NCI-H524 treated with DMSO at 0.1 percent for 48 hours (cell line): ENCODE measurements at regions not wholly inside any gene's neighbourhood (a gene's known extent, or its start where the extent isn't known, plus 50 kb on each side); places are given as distances from the start of the nearest gene placed in this dataset.
"Not testable (repeated sequence)": the region's sequence is repeated elsewhere in the genome, so short reads cannot be mapped to it uniquely, and the experiment has no call there.

ENCODE experiments used
- DNase-seq: peaks from one replicate; lab custom pipeline; 2025; lab: John Stamatoyannopoulos, UW

- DNase-seq = no peak
Measured at GRCh38 chr5:118478852-118479251, 509.5 kb downstream of the DTWD2 start.

- peak; percentile 17 for DNase-seq
Measured at GRCh38 chr5:118468085-118468484, 520.3 kb downstream of the DTWD2 start.

GRCh38 chr5:118467103-118467502 lies 521.2 kb downstream of the DTWD2 start:
- no peak for DNase-seq

DNA sequence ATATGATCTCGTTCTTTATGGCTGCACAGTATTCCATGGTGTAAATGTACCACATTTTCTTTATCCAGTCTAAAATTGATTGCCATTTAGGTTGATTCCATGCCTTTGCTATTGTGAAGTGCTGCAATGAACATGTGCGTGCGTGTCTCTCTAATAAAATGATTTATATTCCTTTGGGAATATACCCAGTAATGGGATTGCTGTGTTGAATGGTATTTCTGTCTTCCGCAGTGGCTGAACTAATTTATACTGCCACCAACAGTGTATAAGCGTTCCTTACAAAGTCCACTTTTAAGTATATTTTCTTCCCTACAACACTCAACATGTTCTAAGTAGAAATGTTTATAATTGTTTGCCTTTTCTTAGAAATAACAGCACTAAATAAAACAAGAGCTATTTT lies 521.9 kb downstream of the DTWD2 start:
- DNase-seq = no peak

- DNase-seq = not testable (repeated sequence)
Measured at GRCh38 chr5:118462276-118462675, 526.1 kb downstream of the DTWD2 start.

DNA sequence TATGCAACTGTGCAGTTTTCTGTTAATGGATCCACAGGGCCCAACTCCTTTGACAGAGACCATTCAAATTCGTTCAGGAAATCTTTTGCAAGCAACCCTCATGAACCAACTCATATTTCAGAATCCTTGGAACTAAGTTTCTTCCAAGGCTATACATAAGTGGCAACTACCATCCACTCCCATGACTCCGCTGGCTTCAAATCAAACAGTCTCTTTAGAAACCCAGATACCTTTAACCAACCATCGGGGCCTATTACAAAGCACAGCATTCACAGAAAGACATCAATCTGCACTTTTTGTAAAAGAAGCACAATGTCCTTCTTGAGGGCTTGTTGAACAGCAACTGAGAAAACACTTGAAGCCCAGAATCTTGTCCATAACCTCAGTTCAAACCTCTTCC lies 526.9 kb downstream of the DTWD2 start:
- DNase-seq = no peak

- DNase-seq = no peak
Measured at GRCh38 chr5:118459490-118459889, 528.9 kb downstream of the DTWD2 start.

- DNase-seq = no peak
Measured at GRCh38 chr5:118456085-118456484, 532.3 kb downstream of the DTWD2 start.

DNA sequence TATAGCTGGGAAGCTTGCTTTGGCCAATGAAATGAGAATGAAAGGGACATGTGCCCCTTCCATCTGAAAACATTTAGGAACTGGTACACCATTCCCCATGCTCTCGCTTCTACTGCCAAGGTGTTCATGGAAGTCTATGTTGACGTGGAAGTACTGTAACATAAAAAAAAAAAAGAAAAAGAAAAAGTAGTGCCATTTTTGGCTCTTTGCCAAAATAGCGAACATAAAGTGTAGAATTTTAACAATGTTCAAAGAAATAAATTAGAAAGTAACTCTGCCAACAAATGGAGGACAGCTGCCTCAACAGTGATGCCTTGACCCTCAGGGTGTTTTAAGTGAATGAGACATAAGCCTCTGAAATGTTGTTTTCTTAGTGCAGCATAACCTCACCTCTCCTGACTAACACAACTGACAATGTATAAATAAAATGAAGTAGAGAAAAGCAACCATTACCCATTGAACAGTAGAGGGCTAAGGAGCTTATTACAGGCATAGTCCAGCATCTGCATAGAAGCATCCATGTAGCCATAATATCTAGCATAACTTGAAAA lies 536.6 kb downstream of the DTWD2 start:
- no peak for DNase-seq

DNA sequence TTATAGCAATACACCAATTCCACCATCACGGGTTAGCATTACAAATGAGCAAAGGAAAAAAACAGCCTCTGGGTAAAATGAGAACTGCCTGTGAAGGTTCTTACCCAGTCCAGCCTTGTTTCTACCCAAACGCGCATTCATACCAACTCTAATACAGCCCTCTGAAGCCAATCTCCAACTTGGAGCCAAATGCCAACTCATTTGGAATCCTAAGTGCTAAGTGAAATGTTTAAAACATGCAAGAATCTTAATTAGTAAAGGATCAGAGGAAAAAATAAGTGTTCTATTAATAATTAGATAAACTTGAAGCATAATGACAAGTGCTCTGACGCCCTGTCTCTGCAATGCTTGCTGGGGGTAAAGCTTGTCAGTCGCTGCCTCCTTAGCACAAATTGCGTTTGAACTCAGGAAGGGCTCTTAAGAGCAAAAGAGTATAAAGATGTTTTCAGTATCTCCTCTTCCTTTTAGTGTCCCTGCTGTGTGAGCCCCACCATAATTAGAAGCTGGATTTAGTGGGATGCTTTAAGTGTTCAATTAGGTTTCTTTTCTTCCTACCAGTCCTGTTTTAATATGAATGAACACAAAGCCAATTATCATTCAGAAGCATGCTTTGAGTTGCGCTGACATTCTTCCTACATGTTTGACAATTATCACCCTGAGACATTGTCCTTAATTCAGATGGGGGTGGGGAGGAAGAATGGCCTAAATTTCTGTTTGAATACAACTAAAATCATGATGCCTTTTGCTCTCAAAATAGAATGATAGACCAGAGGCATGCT lies 537.6 kb downstream of the DTWD2 start:
- DNase-seq = no peak

- no peak for DNase-seq
Measured at GRCh38 chr5:118447350-118447749, 541.0 kb downstream of the DTWD2 start.

GRCh38 chr5:118441956-118442355 lies 546.4 kb downstream of the DTWD2 start:
- no peak for DNase-seq

- DNase-seq = no peak
Measured at GRCh38 chr5:118441034-118441433, 547.3 kb downstream of the DTWD2 start.

DNA sequence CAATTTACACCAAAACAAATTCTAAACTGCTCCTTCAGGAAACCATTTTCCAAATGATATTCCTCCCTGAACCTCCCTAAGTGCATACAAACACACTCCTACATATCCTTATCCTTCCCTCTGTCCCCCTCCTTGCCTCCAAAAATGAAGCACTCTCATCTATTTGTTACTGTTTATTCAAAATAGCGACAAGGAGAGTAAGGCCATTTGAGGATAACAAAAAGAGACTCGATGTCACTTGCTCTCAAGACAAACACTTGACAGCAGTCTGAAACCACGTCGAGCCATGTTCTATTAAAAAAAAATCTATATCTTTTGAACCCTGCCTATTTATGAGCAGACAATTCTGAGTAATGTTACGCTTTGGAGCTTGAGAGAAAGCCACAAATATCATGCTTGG lies 547.9 kb downstream of the DTWD2 start:
- DNase-seq = no peak

GRCh38 chr5:118439831-118440230 lies 548.5 kb downstream of the DTWD2 start:
- peak; percentile 4 for DNase-seq

DNA sequence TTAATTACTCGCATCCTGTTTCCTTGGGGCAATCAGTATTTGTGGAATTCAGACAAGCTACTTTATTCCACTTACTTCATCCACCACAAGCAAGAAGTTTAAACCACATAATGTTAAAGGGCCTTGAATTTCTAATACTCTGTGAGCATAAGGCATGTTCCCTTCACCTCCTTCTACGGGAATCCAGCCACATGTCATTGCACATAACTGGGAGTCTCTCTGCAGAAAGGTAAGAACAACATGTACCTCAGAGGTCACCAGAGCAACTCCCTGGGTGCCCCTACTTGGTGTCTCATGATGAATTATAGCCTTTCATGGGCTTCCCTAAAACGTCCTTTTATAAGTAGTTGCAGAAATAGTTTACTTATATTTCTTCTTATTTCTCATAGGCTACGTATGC lies 553.2 kb downstream of the DTWD2 start:
- no peak for DNase-seq

GRCh38 chr5:118434522-118434921 lies 553.8 kb downstream of the DTWD2 start:
- DNase-seq = no peak

DNA sequence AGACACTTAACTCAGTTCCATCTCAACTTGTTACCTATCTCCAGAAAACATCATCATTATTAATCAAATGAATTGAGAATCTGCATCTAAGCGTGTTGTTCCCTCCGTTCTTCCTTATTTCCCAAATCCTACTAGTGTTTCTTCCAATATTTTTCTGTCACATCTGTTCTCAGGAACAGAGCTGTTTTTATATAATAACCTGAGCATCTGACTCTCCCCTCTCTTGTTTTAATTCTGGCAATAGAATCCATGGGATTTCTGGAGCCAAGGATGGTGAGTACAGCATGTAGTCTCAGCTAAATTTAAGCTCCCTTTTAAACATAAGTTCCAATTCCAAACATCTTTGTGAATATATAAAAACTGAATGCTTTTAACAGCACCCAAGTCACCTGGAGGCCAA lies 558.3 kb downstream of the DTWD2 start:
- DNase-seq = no peak

GRCh38 chr5:118407958-118408357 lies 580.4 kb downstream of the DTWD2 start:
- DNase-seq = peak; percentile 62

DNA sequence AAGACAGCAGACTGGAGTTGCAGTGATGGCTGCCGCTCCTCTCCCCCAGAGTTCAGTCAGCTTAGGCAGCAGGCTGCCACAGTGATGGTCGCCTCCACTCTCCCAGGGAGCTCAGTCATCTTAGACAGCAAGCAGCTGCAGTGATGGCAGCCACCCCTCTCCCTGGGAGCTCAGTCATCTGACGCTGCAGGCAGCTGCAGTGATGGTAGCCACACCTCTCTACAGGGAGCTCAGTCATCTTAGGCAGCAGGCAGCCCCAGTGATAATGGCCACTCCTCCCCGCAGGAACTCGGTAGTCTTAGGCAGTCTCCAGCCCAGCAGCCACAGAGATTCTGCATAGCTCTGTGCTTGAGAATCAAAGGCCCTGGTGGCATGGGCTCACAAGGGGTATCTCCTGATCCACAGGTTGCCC lies 582.7 kb downstream of the DTWD2 start:
- no peak for DNase-seq

- DNase-seq = no peak
Measured at GRCh38 chr5:118397236-118397635, 591.1 kb downstream of the DTWD2 start.

GRCh38 chr5:118392491-118392890 lies 595.9 kb downstream of the DTWD2 start:
- peak; percentile 46 for DNase-seq

DNA sequence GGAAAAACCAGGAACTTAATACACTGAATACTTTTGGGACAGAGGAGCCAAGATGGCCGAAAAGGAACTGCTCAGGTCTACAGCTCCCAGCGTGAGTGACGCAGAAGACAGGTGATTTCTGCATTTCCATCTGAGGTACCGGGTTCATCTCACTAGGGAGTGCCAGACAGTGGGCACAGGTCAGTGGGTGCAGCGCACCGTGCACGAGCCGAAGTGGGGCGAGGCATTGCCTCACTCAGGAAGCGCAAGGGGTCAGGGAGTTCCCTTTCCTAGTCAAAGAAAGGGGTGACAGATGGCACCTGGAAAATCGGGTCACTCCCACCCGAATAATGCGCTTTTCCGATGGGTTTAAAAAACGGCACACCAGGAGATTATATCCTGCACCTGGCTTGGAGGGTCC lies 605.4 kb downstream of the DTWD2 start:
- not testable (repeated sequence) for DNase-seq

DNA sequence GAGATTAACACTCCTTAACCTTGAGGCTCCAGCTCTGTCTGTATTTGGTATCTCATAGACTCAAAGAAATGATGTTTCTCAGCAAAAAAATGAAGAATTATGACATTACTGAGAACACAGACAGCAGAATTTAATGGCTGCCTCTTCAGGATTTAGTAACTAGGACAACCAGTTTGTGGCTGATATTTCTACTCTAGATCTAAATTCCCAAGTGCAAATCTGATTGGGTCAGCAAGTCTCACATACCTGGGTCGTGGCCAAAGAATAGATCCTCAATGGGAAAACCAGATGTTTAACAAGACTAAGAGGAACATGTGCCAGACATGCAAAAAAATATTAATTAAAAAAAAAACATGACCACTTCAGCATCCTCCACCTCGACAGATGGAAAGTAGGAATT lies 608.9 kb downstream of the DTWD2 start:
- DNase-seq = peak; percentile 26
